BLaER1 (cell line): ENCODE measurements at regions not wholly inside any gene's neighbourhood (a gene's known extent, or its start where the extent isn't known, plus 50 kb on each side); places are given as distances from the start of the nearest gene placed in this dataset.

Experiments used
- H3K27ac ChIP-seq: shearing (Covaris generic); formaldehyde crosslinking; 2 replicates; pipeline ENCODE4 v1.8.1; 2022
- H3K27me3 ChIP-seq: shearing (Covaris generic); formaldehyde crosslinking; 2 replicates; pipeline ENCODE4 v1.8.1; 2022
- H3K36me3 ChIP-seq: shearing (Covaris generic); formaldehyde crosslinking; 2 replicates; pipeline ENCODE4 v1.8.1; 2022
- H3K4me1 ChIP-seq: shearing (Covaris generic); formaldehyde crosslinking; 2 replicates; pipeline ENCODE4 v1.8.1; 2022
- H3K4me2 ChIP-seq: shearing (Covaris generic); formaldehyde crosslinking; 2 replicates; pipeline ENCODE4 v1.8.1; 2022
- H3K4me3 ChIP-seq: shearing (Covaris generic); formaldehyde crosslinking; 2 replicates; pipeline ENCODE4 v1.8.1; 2022
- H3K9ac ChIP-seq: shearing (Covaris generic); formaldehyde crosslinking; 2 replicates; pipeline ENCODE4 v1.8.1; 2022
- H3K9me3 ChIP-seq: shearing (Covaris generic); formaldehyde crosslinking; 2 replicates; pipeline ENCODE4 v1.8.1; 2022
- H4K20me1 ChIP-seq: shearing (Covaris generic); formaldehyde crosslinking; 2 replicates; pipeline ENCODE4 v1.8.1; 2022
- Cebpa-rat ChIP-seq: shearing (Covaris generic); IDR thresholded peaks from 2 replicates; pipeline ENCODE4 v1.8.1; 2022

- no peaks in the 10 kb centered on the region for H3K27me3 ChIP-seq
- H3K4me1 ChIP-seq = 0 out of 2 replicates have a peak, but pooled peaks cover 3% of the 10 kb centered on the region
- no peak overlapping the region for H3K4me2 ChIP-seq
- no peak overlapping the region for H3K4me3 ChIP-seq
- H3K9ac ChIP-seq = no peak overlapping the region
- H4K20me1 ChIP-seq = peaks cover 92% of the 10 kb centered on the region
- H3K9me3 ChIP-seq = no peaks in the 10 kb centered on the region
- no peak overlapping the region for H3K27ac ChIP-seq
- TF ChIP-seq Cebpa-rat = no peak
- H3K36me3 ChIP-seq = peaks cover 83% of the 10 kb centered on the region
Observed at GRCh38 chr1:198893763-198894444, 255.1 kb downstream of the PTPRC start.

DNA sequence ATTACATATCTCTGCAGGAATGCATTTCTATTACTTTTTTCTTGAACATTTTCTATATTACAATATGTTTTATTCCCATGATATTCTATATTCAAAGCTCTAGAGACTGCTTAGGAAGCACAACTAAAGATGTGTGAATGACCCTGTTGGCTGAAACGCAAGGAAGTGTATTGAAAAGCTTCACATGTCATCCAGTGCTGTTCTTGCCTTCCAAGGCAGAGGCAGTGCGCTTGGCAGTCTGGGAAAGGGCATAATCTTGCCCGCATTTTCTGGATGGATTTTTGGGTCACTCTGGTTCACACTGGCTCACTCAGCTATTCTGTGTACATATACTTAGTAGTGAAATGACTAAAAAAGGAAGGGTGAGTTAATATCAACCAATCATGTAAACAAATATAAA is 262.4 kb downstream of the PTPRC start:
- H3K9me3 ChIP-seq = no peaks in the 10 kb centered on the region
- H3K4me3 ChIP-seq = no peak overlapping the region
- peaks cover 95% of the 10 kb centered on the region for H4K20me1 ChIP-seq
- TF ChIP-seq Cebpa-rat = no peak
- H3K27me3 ChIP-seq = no peaks in the 10 kb centered on the region
- no peak overlapping the region for H3K27ac ChIP-seq
- H3K9ac ChIP-seq = no peak overlapping the region
- no peak overlapping the region for H3K4me2 ChIP-seq
- peaks cover 81% of the 10 kb centered on the region for H3K36me3 ChIP-seq
- H3K4me1 ChIP-seq = peaks cover 34% of the 10 kb centered on the region

DNA sequence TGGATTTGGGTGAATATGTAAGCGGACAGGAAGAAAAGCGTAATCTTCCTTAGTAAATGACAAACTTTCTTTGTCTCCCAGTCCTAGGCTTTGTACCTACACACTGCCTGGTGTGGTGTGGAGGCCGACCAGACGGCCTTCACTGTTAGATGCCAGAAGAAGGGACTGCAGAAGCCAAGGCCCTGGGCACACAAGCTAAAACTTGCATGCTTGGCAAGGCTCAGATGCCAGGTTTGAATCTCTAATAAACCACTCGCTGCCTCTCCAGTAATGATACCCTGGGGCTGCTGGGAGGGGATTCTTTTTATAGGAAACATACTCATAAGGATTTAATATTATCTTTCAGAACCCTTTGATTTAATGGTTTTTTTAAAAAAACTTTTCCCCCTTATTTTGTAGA is 263.8 kb downstream of the PTPRC start:
- H3K4me3 ChIP-seq = no peak overlapping the region

DNA sequence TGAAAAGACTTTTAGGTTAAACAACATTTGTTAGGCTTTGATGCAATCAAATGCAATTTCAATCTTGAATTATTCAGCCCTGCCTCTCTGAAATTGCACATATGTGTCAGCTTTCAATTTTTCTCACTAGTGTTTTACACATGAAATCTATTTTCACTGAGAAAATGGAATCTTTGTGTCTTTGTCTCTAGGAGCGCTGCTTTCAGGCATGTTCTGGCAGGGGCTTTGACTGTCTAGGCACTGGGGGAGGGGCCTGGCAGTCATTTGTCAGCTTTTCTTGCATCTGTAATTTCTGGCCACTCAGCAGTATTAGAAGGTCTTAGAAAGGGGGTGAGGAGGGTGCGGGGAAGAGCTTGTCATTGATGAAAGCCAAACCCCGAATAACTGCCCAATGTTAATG is 264.4 kb downstream of the PTPRC start:
- peaks cover 78% of the 10 kb centered on the region for H3K36me3 ChIP-seq
- H3K9me3 ChIP-seq = no peaks in the 10 kb centered on the region
- H3K9ac ChIP-seq = no peak overlapping the region
- H4K20me1 ChIP-seq = peaks cover 97% of the 10 kb centered on the region
- H3K4me1 ChIP-seq = peaks cover 44% of the 10 kb centered on the region
- H3K27me3 ChIP-seq = no peaks in the 10 kb centered on the region
- no peak overlapping the region for H3K4me3 ChIP-seq
- H3K4me2 ChIP-seq = no peak overlapping the region
- no peak for TF ChIP-seq Cebpa-rat
- H3K27ac ChIP-seq = no peak overlapping the region

More for the DNA sequence above, 263.8 kb downstream of the PTPRC start:
- Histone ChIP-seq H3K4me1 (peaks cover 44% of the 10 kb centered on the region), H3K36me3 (peaks cover 83% of the 10 kb centered on the region), H3K27me3 (no peaks in the 10 kb centered on the region), H3K27ac (peak overlapping the region; percentile 35; the same call in 1 of the 2 replicates), H3K4me2 (no peak overlapping the region), H3K9ac (no peak overlapping the region), H3K9me3 (no peaks in the 10 kb centered on the region), H4K20me1 (peaks cover 97% of the 10 kb centered on the region)
- TF ChIP-seq Cebpa-rat = no peak

GRCh38 chr1:198903621-198904020 is 264.8 kb downstream of the PTPRC start:
- no peak overlapping the region for H3K4me2 ChIP-seq
- H3K4me1 ChIP-seq = peaks cover 44% of the 10 kb centered on the region
- no peak overlapping the region for H3K9ac ChIP-seq
- H3K36me3 ChIP-seq = peaks cover 77% of the 10 kb centered on the region
- H3K9me3 ChIP-seq = no peaks in the 10 kb centered on the region
- H3K27ac ChIP-seq = no peak overlapping the region
- H4K20me1 ChIP-seq = peaks cover 97% of the 10 kb centered on the region
- TF ChIP-seq Cebpa-rat = no peak
- H3K27me3 ChIP-seq = no peaks in the 10 kb centered on the region
- no peak overlapping the region for H3K4me3 ChIP-seq

DNA sequence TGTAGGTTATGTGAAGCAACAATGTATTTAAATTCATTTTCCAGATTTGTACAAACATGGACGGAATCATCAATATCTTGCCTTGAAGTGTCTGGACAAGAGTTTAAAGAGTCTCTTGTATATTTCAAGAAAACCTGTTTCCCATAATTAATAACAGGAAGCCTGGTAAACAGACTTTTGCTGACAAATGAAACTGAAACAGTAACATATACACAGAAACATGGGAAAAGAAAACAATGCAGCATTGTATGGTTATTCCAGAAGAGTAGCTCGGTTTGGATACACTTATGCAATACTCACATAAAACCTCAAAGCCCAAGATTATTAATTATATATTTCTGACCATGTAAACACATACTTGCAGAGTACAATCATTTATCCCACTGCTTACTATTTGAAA is 265.5 kb downstream of the PTPRC start:
- no peak for TF ChIP-seq Cebpa-rat
- peaks cover 95% of the 10 kb centered on the region for H4K20me1 ChIP-seq
- H3K9ac ChIP-seq = no peak overlapping the region
- H3K4me1 ChIP-seq = peaks cover 42% of the 10 kb centered on the region
- H3K36me3 ChIP-seq = peaks cover 72% of the 10 kb centered on the region
- H3K4me3 ChIP-seq = no peak overlapping the region
- no peak overlapping the region for H3K4me2 ChIP-seq
- H3K27ac ChIP-seq = no peak overlapping the region
- H3K27me3 ChIP-seq = no peaks in the 10 kb centered on the region
- H3K9me3 ChIP-seq = no peaks in the 10 kb centered on the region

- Histone ChIP-seq H3K27me3 (no peaks in the 10 kb centered on the region), H3K9me3 (peaks cover 7% of the 10 kb centered on the region; the same call in 1 of the 2 replicates), H3K9ac (no peak overlapping the region), H3K4me3 (no peak overlapping the region), H4K20me1 (peaks cover 98% of the 10 kb centered on the region), H3K27ac (no peak overlapping the region), H3K36me3 (peaks cover 66% of the 10 kb centered on the region), H3K4me1 (peaks cover 46% of the 10 kb centered on the region), H3K4me2 (no peak overlapping the region)
- TF ChIP-seq Cebpa-rat = no peak
Observed at GRCh38 chr1:198906739-198907422, 268.0 kb downstream of the PTPRC start.

GRCh38 chr1:198907423-198907746 is 268.5 kb downstream of the PTPRC start:
- H3K4me1 ChIP-seq = peaks cover 45% of the 10 kb centered on the region
- no peak overlapping the region for H3K4me2 ChIP-seq
- no peak overlapping the region for H3K27ac ChIP-seq
- H3K36me3 ChIP-seq = peaks cover 70% of the 10 kb centered on the region
- peaks cover 98% of the 10 kb centered on the region for H4K20me1 ChIP-seq
- TF ChIP-seq Cebpa-rat = no peak
- no peak overlapping the region for H3K9ac ChIP-seq
- H3K4me3 ChIP-seq = no peak overlapping the region
- no peaks in the 10 kb centered on the region for H3K27me3 ChIP-seq
- peaks cover 9% of the 10 kb centered on the region; the same call in 1 of the 2 replicates for H3K9me3 ChIP-seq

DNA sequence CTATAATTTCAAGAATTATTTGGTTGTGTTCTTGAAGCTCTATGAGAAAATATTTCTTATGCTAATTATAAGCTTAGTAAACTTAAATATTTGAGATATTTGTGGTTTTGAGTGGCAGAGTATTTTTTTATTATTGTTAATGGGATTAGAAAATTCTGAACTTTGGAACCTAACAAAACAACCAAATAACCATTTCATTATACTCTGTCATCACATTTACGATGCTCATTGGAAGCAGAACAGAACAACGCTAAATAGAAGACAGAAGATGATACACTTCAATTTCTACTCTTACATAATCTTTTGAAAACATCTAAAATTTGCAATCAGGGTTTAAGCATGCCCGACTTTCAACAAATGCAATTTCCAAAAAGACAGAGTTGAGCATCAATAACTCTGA is 270.2 kb downstream of the PTPRC start:
- Histone ChIP-seq H4K20me1 (peaks cover 98% of the 10 kb centered on the region), H3K4me1 (peaks cover 35% of the 10 kb centered on the region), H3K4me2 (no peak overlapping the region), H3K9me3 (peaks cover 9% of the 10 kb centered on the region; the same call in 1 of the 2 replicates), H3K9ac (no peak overlapping the region), H3K27ac (no peak overlapping the region), H3K27me3 (no peaks in the 10 kb centered on the region), H3K36me3 (peaks cover 71% of the 10 kb centered on the region), H3K4me3 (no peak overlapping the region)
- TF ChIP-seq Cebpa-rat = no peak

- Histone ChIP-seq H3K4me3 (no peak overlapping the region), H3K9me3 (peaks cover 9% of the 10 kb centered on the region; the same call in 1 of the 2 replicates), H3K9ac (no peak overlapping the region), H3K27me3 (no peaks in the 10 kb centered on the region), H3K36me3 (peaks cover 74% of the 10 kb centered on the region), H3K4me2 (no peak overlapping the region), H3K4me1 (peaks cover 26% of the 10 kb centered on the region), H3K27ac (no peak overlapping the region), H4K20me1 (peaks cover 98% of the 10 kb centered on the region)
- TF ChIP-seq Cebpa-rat = no peak
Observed at GRCh38 chr1:198909973-198910372, 271.1 kb downstream of the PTPRC start.
